ENCODE measurements at regions not wholly inside any gene's neighbourhood (a gene's known extent, or its start where the extent isn't known, plus 50 kb on each side); places are given as distances from the start of the nearest gene placed in this dataset.

GRCh38 chr6:5871296-5871695 lies 135.4 kb downstream of the NRN1 start:
- Histone ChIP-seq H3K4me1 (ENCODE audit: control insufficient read depth, extremely low read depth, insufficient read depth, low read length) (no peaks in the 10 kb centered on the region), H3K79me2 (ENCODE audit: control insufficient read depth, insufficient read depth, low read length) (no peaks in the 10 kb centered on the region), H3K9ac (ENCODE audit: control insufficient read depth, extremely low read depth, insufficient read depth, low read length) (no peak overlapping the region), H4K20me1 (ENCODE audit: control insufficient read depth, extremely low read depth, insufficient read depth, low read length) (no peaks in the 10 kb centered on the region), H2AFZ (ENCODE audit: control insufficient read depth, low read length) (no peak overlapping the region), H3K9me3 (ENCODE audit: control insufficient read depth, low read depth, low read length) (no peaks in the 10 kb centered on the region), H3K4me3 (ENCODE audit: control insufficient read depth in 2 of 3, extremely low read depth in 1 of 3, insufficient read depth in 2 of 3, low read depth in 1 of 3, low read length in 3 of 3) (no peak overlapping the region), H3K27ac (ENCODE audit: control insufficient read depth, insufficient read depth, low read length) (no peak overlapping the region), H3K36me3 (ENCODE audit: control insufficient read depth in 2 of 2, extremely low read depth in 1 of 2, insufficient read depth in 2 of 2, low read length in 2 of 2) (no peaks in the 10 kb centered on the region), H3K9me1 (ENCODE audit: control insufficient read depth, extremely low read depth, insufficient read depth, low read length) (no peaks in the 10 kb centered on the region), H3K27me3 (ENCODE audit: control insufficient read depth, extremely low read depth, insufficient read depth, low read length) (no peaks in the 10 kb centered on the region), H3K4me2 (ENCODE audit: control insufficient read depth, extremely low read depth, insufficient read depth, low read depth, low read length) (no peak overlapping the region)
- no peak for DNase-seq (ENCODE audit: low read depth, low spot score)
- no peak for FAIRE-seq
- TF ChIP-seq EZH2 (IDR thresholded peaks at IDR 0.05; ENCODE audit: low read length) = no peak
- TF ChIP-seq, protein P1, sequence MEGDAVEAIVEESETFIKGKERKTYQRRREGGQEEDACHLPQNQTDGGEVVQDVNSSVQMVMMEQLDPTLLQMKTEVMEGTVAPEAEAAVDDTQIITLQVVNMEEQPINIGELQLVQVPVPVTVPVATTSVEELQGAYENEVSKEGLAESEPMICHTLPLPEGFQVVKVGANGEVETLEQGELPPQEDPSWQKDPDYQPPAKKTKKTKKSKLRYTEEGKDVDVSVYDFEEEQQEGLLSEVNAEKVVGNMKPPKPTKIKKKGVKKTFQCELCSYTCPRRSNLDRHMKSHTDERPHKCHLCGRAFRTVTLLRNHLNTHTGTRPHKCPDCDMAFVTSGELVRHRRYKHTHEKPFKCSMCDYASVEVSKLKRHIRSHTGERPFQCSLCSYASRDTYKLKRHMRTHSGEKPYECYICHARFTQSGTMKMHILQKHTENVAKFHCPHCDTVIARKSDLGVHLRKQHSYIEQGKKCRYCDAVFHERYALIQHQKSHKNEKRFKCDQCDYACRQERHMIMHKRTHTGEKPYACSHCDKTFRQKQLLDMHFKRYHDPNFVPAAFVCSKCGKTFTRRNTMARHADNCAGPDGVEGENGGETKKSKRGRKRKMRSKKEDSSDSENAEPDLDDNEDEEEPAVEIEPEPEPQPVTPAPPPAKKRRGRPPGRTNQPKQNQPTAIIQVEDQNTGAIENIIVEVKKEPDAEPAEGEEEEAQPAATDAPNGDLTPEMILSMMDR (optimal IDR thresholded peaks at IDR 0.05 in 1 of 3, IDR thresholded peaks at IDR 0.05 in 1 of 3, conservative IDR thresholded peaks at IDR 0.05 in 1 of 3; ENCODE audit: extremely low read depth in 1 of 3, insufficient read depth in 2 of 3, low read length in 3 of 3) = no peak
- dilution Hi-C loops (cut with MboI; ENCODE audit: extremely low pct_ligation_motif_present, low sequenced_read_pairs) = no loop called here

GRCh38 chr6:5869676-5870075 lies 137.0 kb downstream of the NRN1 start:
- no peak overlapping the region for H3K27ac ChIP-seq (ENCODE audit: control insufficient read depth, insufficient read depth, low read length)
- TF ChIP-seq EZH2 (IDR thresholded peaks at IDR 0.05; ENCODE audit: low read length) = no peak
- TF ChIP-seq, protein P1 (optimal IDR thresholded peaks at IDR 0.05 in 1 of 3, IDR thresholded peaks at IDR 0.05 in 1 of 3, conservative IDR thresholded peaks at IDR 0.05 in 1 of 3; ENCODE audit: extremely low read depth in 1 of 3, insufficient read depth in 2 of 3, low read length in 3 of 3) = no peak
- H3K27me3 ChIP-seq (ENCODE audit: control insufficient read depth, extremely low read depth, insufficient read depth, low read length) = no peaks in the 10 kb centered on the region
- FAIRE-seq = no peak
- dilution Hi-C loops (cut with MboI; ENCODE audit: extremely low pct_ligation_motif_present, low sequenced_read_pairs) = no loop called here
- no peak overlapping the region for H3K9ac ChIP-seq (ENCODE audit: control insufficient read depth, extremely low read depth, insufficient read depth, low read length)
- no peaks in the 10 kb centered on the region for H3K9me1 ChIP-seq (ENCODE audit: control insufficient read depth, extremely low read depth, insufficient read depth, low read length)
- no peaks in the 10 kb centered on the region for H3K4me1 ChIP-seq (ENCODE audit: control insufficient read depth, extremely low read depth, insufficient read depth, low read length)
- H2AFZ ChIP-seq (ENCODE audit: control insufficient read depth, low read length) = no peak overlapping the region
- no peak for DNase-seq (ENCODE audit: low read depth, low spot score)
- H3K4me2 ChIP-seq (ENCODE audit: control insufficient read depth, extremely low read depth, insufficient read depth, low read depth, low read length) = no peak overlapping the region
- H4K20me1 ChIP-seq (ENCODE audit: control insufficient read depth, extremely low read depth, insufficient read depth, low read length) = no peaks in the 10 kb centered on the region
- H3K36me3 ChIP-seq (ENCODE audit: control insufficient read depth in 2 of 2, extremely low read depth in 1 of 2, insufficient read depth in 2 of 2, low read length in 2 of 2) = no peaks in the 10 kb centered on the region
- no peaks in the 10 kb centered on the region for H3K9me3 ChIP-seq (ENCODE audit: control insufficient read depth, low read depth, low read length)
- no peak overlapping the region for H3K4me3 ChIP-seq (ENCODE audit: control insufficient read depth in 2 of 3, extremely low read depth in 1 of 3, insufficient read depth in 2 of 3, low read depth in 1 of 3, low read length in 3 of 3)
- no peaks in the 10 kb centered on the region for H3K79me2 ChIP-seq (ENCODE audit: control insufficient read depth, insufficient read depth, low read length)

Data from keratinocyte (primary cell).